GM12878 (cell line): ENCODE measurements at regions not wholly inside any gene's neighbourhood (a gene's known extent, or its start where the extent isn't known, plus 50 kb on each side); places are given as distances from the start of the nearest gene placed in this dataset.

Experiments used
- ATAC-seq: fragments of 200-7000 bp; cut with Tn5 transposase; 3 replicates; pipeline ENCODE4 v1.9.1; 2020; ENCODE audit warnings: mild to moderate bottlenecking, moderate library complexity
- BruUV-seq: library from RNA; stranded (reverse); fragments of 400-500 nt; replicated peaks from 2 replicates; lab custom pipeline; 2021; lab: Mats Ljungman, UMichigan
- CTCF ChIA-PET: fragments of 300-600 bp; sonication (Branson Sonifier 250); formaldehyde crosslinking; extraction: SDS; loops from one replicate; lab custom pipeline; 2021; ENCODE audit warnings: inconsistent platforms; lab: Yijun Ruan, JAX
- POLR2A ChIA-PET: fragments of 350-600 bp; formaldehyde crosslinking; extraction: SDS; loops from one replicate; lab custom pipeline; 2021; ENCODE audit warnings: inconsistent platforms; lab: Charles Lee
- RAD21 ChIA-PET: fragments of 300-600 bp; sonication (Branson Sonifier 250); formaldehyde crosslinking; loops from one replicate; lab custom pipeline; 2023; ENCODE audit warnings: antibody characterized with exemption; ENCODE audit not compliant: unreplicated experiment; lab: Charles Lee
- SMC1A ChIA-PET: fragments of 300-600 bp; sonication (Branson Sonifier 250); formaldehyde crosslinking; loops from one replicate; lab custom pipeline; 2023; ENCODE audit not compliant: unreplicated experiment, uncharacterized antibody; lab: Charles Lee
- DNase-seq: peaks from one replicate; pipeline ENCODE4 v3.0.0-alpha.2; 2011; ENCODE audit warnings: low read depth, low spot score
- FAIRE-seq: peaks from 3 replicates; lab custom pipeline; 2011; peaks lifted over from hg19 to GRCh38; lab: Jason Lieb, UNC
- H2AFZ ChIP-seq: 2 replicates; pipeline ENCODE4 v1.6.0; 2011; ENCODE audit warnings: low read depth, low read length, control low read depth; ENCODE audit not compliant: control insufficient read depth
- H3K27ac ChIP-seq: 2 replicates; pipeline ENCODE4 v1.5.1; 2011; ENCODE audit warnings: control low read depth; ENCODE audit not compliant: control insufficient read depth, insufficient read depth
- H3K27me3 ChIP-seq, 2 experiments: replicated peaks in 1 of 2; 2 replicates each; pipeline versions ENCODE4 v1.6.0 to v1.6.1; 2011; ENCODE audit warnings: low read length in 1 of 2; ENCODE audit not compliant: control insufficient read depth in 2 of 2, insufficient read depth in 2 of 2
- H3K36me3 ChIP-seq, 2 experiments: 2 replicates each; pipeline ENCODE4 v1.5.1; 2011; ENCODE audit warnings: low read length in 1 of 2; ENCODE audit not compliant: control insufficient read depth in 2 of 2, insufficient read depth in 2 of 2
- H3K4me1 ChIP-seq: 2 replicates; pipeline ENCODE4 v1.6.1; 2011; ENCODE audit warnings: mild to moderate bottlenecking, low read length, moderate library complexity, mixed read lengths; ENCODE audit not compliant: control insufficient read depth, insufficient read depth
- H3K4me2 ChIP-seq: 2 replicates; pipeline ENCODE4 v1.6.0; 2011; ENCODE audit warnings: control low read depth; ENCODE audit not compliant: control insufficient read depth, insufficient read depth
- H3K4me3 ChIP-seq: fragments of 200-600 bp; sonication (generic); 2 replicates; pipeline ENCODE4 v1.5.1; 2016
- H3K79me2 ChIP-seq: 2 replicates; pipeline ENCODE4 v1.6.0; 2011; ENCODE audit warnings: low read length; ENCODE audit not compliant: control insufficient read depth, insufficient read depth
- H3K9ac ChIP-seq: 2 replicates; pipeline ENCODE4 v1.8.0; 2011; ENCODE audit warnings: low read length, control low read depth, mixed read lengths; ENCODE audit not compliant: control insufficient read depth, insufficient read depth
- H3K9me3 ChIP-seq: replicated peaks from 3 replicates; pipeline ENCODE4 v1.5.1; 2011; ENCODE audit warnings: mild to moderate bottlenecking, low read length; ENCODE audit not compliant: control insufficient read depth, insufficient read depth
- H4K20me1 ChIP-seq: 2 replicates; pipeline ENCODE4 v1.6.0; 2011; ENCODE audit not compliant: control insufficient read depth, insufficient read depth
- BCL3 ChIP-seq: IDR thresholded peaks from 2 replicates; pipeline ENCODE4 v1.6.1; 2011; ENCODE audit warnings: borderline replicate concordance, low read depth, mild to moderate bottlenecking, moderate library complexity, low read length; ENCODE audit not compliant: insufficient read depth, poor library complexity, severe bottlenecking
- KAT2A ChIP-seq: conservative IDR thresholded peaks from 2 replicates; pipeline ENCODE4 v1.6.1; 2011; ENCODE audit warnings: low read depth, low read length; ENCODE audit not compliant: control insufficient read depth
- MEF2B ChIP-seq: fragments of 450-650 bp; IDR thresholded peaks from 2 replicates; pipeline ENCODE4 v1.6.1; 2018; ENCODE audit warnings: mild to moderate bottlenecking, moderate library complexity; ENCODE audit not compliant: partially characterized antibody, poor library complexity, severe bottlenecking
- NFXL1 ChIP-seq: fragments of 450-650 bp; IDR thresholded peaks from 2 replicates; pipeline ENCODE4 v1.6.1; 2017; ENCODE audit warnings: antibody characterized with exemption, mild to moderate bottlenecking, borderline replicate concordance
- NFYA ChIP-seq: IDR thresholded peaks from 2 replicates; pipeline ENCODE4 v1.6.1; 2011; ENCODE audit warnings: low read depth, mild to moderate bottlenecking, low read length, improper control_type of control experiment, borderline replicate concordance
- NKRF ChIP-seq: fragments of 450-650 bp; conservative IDR thresholded peaks from 2 replicates; pipeline ENCODE4 v1.6.1; 2017; ENCODE audit warnings: mild to moderate bottlenecking, moderate library complexity
- NRF1 ChIP-seq: conservative IDR thresholded peaks from 2 replicates; pipeline ENCODE4 v1.6.1; 2011; ENCODE audit warnings: mild to moderate bottlenecking, low read depth, low read length, improper control_type of control experiment
- PAX5 ChIP-seq: IDR thresholded peaks from 2 replicates; pipeline ENCODE4 v1.6.1; 2011; ENCODE audit warnings: low read depth, low read length, borderline replicate concordance
- RAD21 ChIP-seq: IDR thresholded peaks from 2 replicates; pipeline ENCODE4 v1.6.1; 2011; ENCODE audit warnings: mild to moderate bottlenecking, low read depth, low read length, moderate library complexity; ENCODE audit not compliant: insufficient read depth
- SKIL ChIP-seq: fragments of 450-650 bp; IDR thresholded peaks from 2 replicates; pipeline ENCODE4 v1.6.1; 2017; ENCODE audit warnings: mild to moderate bottlenecking, low read depth, inconsistent platforms; ENCODE audit not compliant: poor library complexity, severe bottlenecking
- SMC3 ChIP-seq: IDR thresholded peaks from 2 replicates; pipeline ENCODE4 v1.6.1; 2011; ENCODE audit warnings: low read length, improper control_type of control experiment, borderline replicate concordance
- TCF3 ChIP-seq: IDR thresholded peaks from 2 replicates; pipeline ENCODE4 v1.6.1; 2012; ENCODE audit warnings: low read depth, mild to moderate bottlenecking, low read length, borderline replicate concordance; ENCODE audit not compliant: insufficient read depth
- ZBED1 ChIP-seq: IDR thresholded peaks from 2 replicates; pipeline ENCODE4 v1.6.1; 2016; ENCODE audit warnings: borderline replicate concordance
- WGBS: methylation state at CpG from one replicate; pipeline ENCODE4 v1.1.6; 2016; ENCODE audit warnings: low lambda C conversion rate; ENCODE audit not compliant: insufficient replicate concordance, insufficient coverage; ENCODE audit errors: missing lambda C conversion rate; 5-methylcytosine and 5-hydroxymethylcytosine counted together
- in situ Hi-C: fragments of 300-500 bp; cut with MboI; formaldehyde crosslinking; loops from 9 replicates; pipeline ENCODE4 v1.14.3; 2018; ENCODE audit warnings: mixed read lengths
- intact Hi-C: fragments of 100-400 bp; cut with micrococcal nuclease; formaldehyde crosslinking; loops from one replicate; pipeline ENCODE4 v1.14.2; 2022; ENCODE audit not compliant: unreplicated experiment
- TF ChIP-seq, protein P1 (sequence below): IDR thresholded peaks from 2 replicates; pipeline ENCODE4 v1.6.1; 2011; ENCODE audit warnings: low read depth, mild to moderate bottlenecking, low read length, moderate library complexity, borderline replicate concordance; ENCODE audit errors: extremely low read depth
- TF ChIP-seq, protein P2 (sequence below): fragments of 150-350 bp; IDR thresholded peaks from 2 replicates; pipeline ENCODE4 v1.6.1; 2014; ENCODE audit warnings: mild to moderate bottlenecking, low read depth, low read length

GRCh38 chr10:118853916-118854315 is 99.1 kb upstream of the CACUL1 start (continued):
- TF ChIP-seq NKRF (no peak), NRF1 (no peak), RAD21 (no peak), PAX5 (no peak), BCL3 (no peak)

- H3K27ac ChIP-seq = no peak overlapping the region
- intact Hi-C loops = no loop called here
- POLR2A ChIA-PET = no interaction called here
- ATAC-seq (no peak), DNase-seq (no peak), FAIRE-seq (no peak)
- H3K4me3 ChIP-seq = no peak overlapping the region
- no peaks in the 10 kb centered on the region; a peak in 1 of 4 replicates for H3K27me3 ChIP-seq
- in situ Hi-C loops = no loop called here
- no peaks in the 10 kb centered on the region for H3K36me3 ChIP-seq
- SMC1A ChIA-PET = no interaction called here
- H3K9me3 ChIP-seq = no peaks in the 10 kb centered on the region; the same call in 2 of the 3 replicates
- no peak overlapping the region for H3K4me2 ChIP-seq
- H3K4me1 ChIP-seq = no peaks in the 10 kb centered on the region
- RAD21 ChIA-PET = no interaction called here
- H3K9ac ChIP-seq = no peak overlapping the region
- no TSS peak for BruUV-seq
- H4K20me1 ChIP-seq = no peaks in the 10 kb centered on the region
- H2AFZ ChIP-seq = no peak overlapping the region
- TF ChIP-seq ZBED1 (no peak), MEF2B (no peak), SKIL (no peak), TCF3 (no peak), NFXL1 (no peak), SMC3 (no peak), NFYA (no peak), KAT2A (no peak)
- TF ChIP-seq, protein P1, sequence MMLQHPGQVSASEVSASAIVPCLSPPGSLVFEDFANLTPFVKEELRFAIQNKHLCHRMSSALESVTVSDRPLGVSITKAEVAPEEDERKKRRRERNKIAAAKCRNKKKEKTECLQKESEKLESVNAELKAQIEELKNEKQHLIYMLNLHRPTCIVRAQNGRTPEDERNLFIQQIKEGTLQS = no peak
- TF ChIP-seq, protein P2, sequence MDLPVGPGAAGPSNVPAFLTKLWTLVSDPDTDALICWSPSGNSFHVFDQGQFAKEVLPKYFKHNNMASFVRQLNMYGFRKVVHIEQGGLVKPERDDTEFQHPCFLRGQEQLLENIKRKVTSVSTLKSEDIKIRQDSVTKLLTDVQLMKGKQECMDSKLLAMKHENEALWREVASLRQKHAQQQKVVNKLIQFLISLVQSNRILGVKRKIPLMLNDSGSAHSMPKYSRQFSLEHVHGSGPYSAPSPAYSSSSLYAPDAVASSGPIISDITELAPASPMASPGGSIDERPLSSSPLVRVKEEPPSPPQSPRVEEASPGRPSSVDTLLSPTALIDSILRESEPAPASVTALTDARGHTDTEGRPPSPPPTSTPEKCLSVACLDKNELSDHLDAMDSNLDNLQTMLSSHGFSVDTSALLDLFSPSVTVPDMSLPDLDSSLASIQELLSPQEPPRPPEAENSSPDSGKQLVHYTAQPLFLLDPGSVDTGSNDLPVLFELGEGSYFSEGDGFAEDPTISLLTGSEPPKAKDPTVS = no peak
- CTCF ChIA-PET = no interaction called here
- 100% methylated on average over 1 of the region's 3 CpGs for WGBS
- no peaks in the 10 kb centered on the region for H3K79me2 ChIP-seq
These were observed 101.3 kb upstream of the CACUL1 start for GRCh38 chr10:118856106-118856505.
